Testis (tissue), 2 donors: ENCODE measurements at regions not wholly inside any gene's neighbourhood (a gene's known extent, or its start where the extent isn't known, plus 50 kb on each side); places are given as distances from the start of the nearest gene placed in this dataset.

Source experiments
- DNase-seq: peaks from one replicate; pipeline ENCODE4 v3.0.0-alpha.2; 2019
- H3K27ac ChIP-seq, 2 donors: fragments of 200-600 bp; sonication (generic); one replicate each; pipeline ENCODE4 v1.5.1; 2019
- H3K27me3 ChIP-seq: fragments of 200-600 bp; sonication (generic); one replicate; pipeline ENCODE4 v1.5.1; 2019
- H3K36me3 ChIP-seq: fragments of 200-600 bp; sonication (generic); one replicate; pipeline ENCODE4 v1.5.1; 2017; ENCODE audit warnings: low read depth; ENCODE audit errors: missing control alignments
- H3K4me1 ChIP-seq: fragments of 200-600 bp; sonication (generic); one replicate; pipeline ENCODE4 v1.5.1; 2019
- H3K4me3 ChIP-seq, 2 donors: fragments of 200-600 bp; sonication (generic); one replicate each; pipeline ENCODE4 v1.5.1; 2017 to 2019
- H3K9me3 ChIP-seq: fragments of 200-600 bp; sonication (generic); one replicate; pipeline ENCODE4 v1.5.1; 2017
- CTCF ChIP-seq, 3 experiments: fragments of 450-650 bp in 2 of 3; fragments of 200-600 bp in 1 of 3; sonication (generic) in 1 of 3; IDR thresholded peaks; one replicate each; pipeline ENCODE4 v1.5.1; 2016 to 2019; ENCODE audit warnings: antibody characterized with exemption in 3 of 3, mild to moderate bottlenecking in 2 of 3, moderate library complexity in 1 of 3
- POLR2A ChIP-seq: fragments of 450-650 bp; IDR thresholded peaks from one replicate; pipeline ENCODE4 v1.6.1; 2017; ENCODE audit warnings: antibody characterized with exemption, mild to moderate bottlenecking, moderate library complexity
- WGBS, 2 donors: methylation state at CpG; one replicate each; pipeline ENCODE4 v1.1.5; 2018; 5-methylcytosine and 5-hydroxymethylcytosine counted together
- intact Hi-C: fragments of 100-400 bp; cut with DNase I; formaldehyde crosslinking; loops from one replicate; pipeline ENCODE4 v1.15.1; 2023; ENCODE audit warnings: low total_unique reads

GRCh38 chr3:59150039-59150438 is 100.2 kb upstream of the CFAP20DC start:
- intact Hi-C loops, result no loop called here
- Histone ChIP-seq H3K27me3 (no peaks in the 10 kb centered on the region), H3K4me1 (no peaks in the 10 kb centered on the region), H3K4me3 (no peak overlapping the region), H3K27ac (no peak overlapping the region), H3K36me3 (no peaks in the 10 kb centered on the region), H3K9me3 (no peaks in the 10 kb centered on the region)
- 72% methylated on average over 3 of the region's 3 CpGs for WGBS, 2 donors
- DNase-seq, result no peak
- no peak for TF ChIP-seq CTCF (IDR thresholded peaks at IDR 0.05)
- no peak for TF ChIP-seq POLR2A

GRCh38 chr3:59149166-59149565 is 99.3 kb upstream of the CFAP20DC start:
- Histone ChIP-seq H3K4me3 (no peak overlapping the region), H3K4me1 (no peaks in the 10 kb centered on the region), H3K27me3 (no peaks in the 10 kb centered on the region), H3K9me3 (no peaks in the 10 kb centered on the region), H3K27ac (no peak overlapping the region), H3K36me3 (no peaks in the 10 kb centered on the region)
- TF ChIP-seq CTCF (IDR thresholded peaks at IDR 0.05) (no peak), POLR2A (no peak)
- 93 to 98% methylated on average over 2 of the region's 2 CpGs for WGBS, 2 donors
- no peak for DNase-seq
- intact Hi-C loops, result no loop called here

GRCh38 chr3:59143447-59143846 is 93.6 kb upstream of the CFAP20DC start:
- TF ChIP-seq POLR2A (no peak), CTCF (IDR thresholded peaks at IDR 0.05) (no peak)
- H3K4me3 ChIP-seq, result no peak overlapping the region
- intact Hi-C loops, result no loop called here

GRCh38 chr3:59142556-59142955 is 92.7 kb upstream of the CFAP20DC start:
- 82 to 88% methylated on average over 6 of the region's 6 CpGs for WGBS, 2 donors
- H3K4me3 ChIP-seq, result no peak overlapping the region

More at GRCh38 chr3:59143447-59143846, 93.6 kb upstream of the CFAP20DC start:
- Histone ChIP-seq H3K36me3 (no peaks in the 10 kb centered on the region), H3K27ac (no peak overlapping the region), H3K9me3 (no peaks in the 10 kb centered on the region), H3K27me3 (no peaks in the 10 kb centered on the region), H3K4me1 (no peaks in the 10 kb centered on the region)
- no peak for DNase-seq

More at GRCh38 chr3:59142556-59142955, 92.7 kb upstream of the CFAP20DC start:
- no peaks in the 10 kb centered on the region for H3K27me3 ChIP-seq
- H3K4me1 ChIP-seq, result no peaks in the 10 kb centered on the region
- TF ChIP-seq POLR2A (no peak), CTCF (IDR thresholded peaks at IDR 0.05) (no peak)
- no peak for DNase-seq
- no peaks in the 10 kb centered on the region for H3K9me3 ChIP-seq
- no peak overlapping the region for H3K27ac ChIP-seq
- intact Hi-C loops, result no loop called here
- H3K36me3 ChIP-seq, result no peaks in the 10 kb centered on the region
